H1 (cell line): ENCODE measurements at regions not wholly inside any gene's neighbourhood (a gene's known extent, or its start where the extent isn't known, plus 50 kb on each side); places are given as distances from the start of the nearest gene placed in this dataset.

Experiments
- CHD1 ChIP-seq: IDR thresholded peaks from 2 replicates; pipeline ENCODE4 v1.6.1; 2012; ENCODE audit warnings: low read depth, low read length, improper control_type of control experiment
- CTBP2 ChIP-seq: IDR thresholded peaks from 2 replicates; pipeline ENCODE4 v1.7.0; 2011; ENCODE audit warnings: borderline replicate concordance, mild to moderate bottlenecking, moderate library complexity, mixed read lengths, low read length; ENCODE audit not compliant: insufficient read depth, insufficient read length
- CTCF ChIP-seq, 3 experiments: IDR thresholded peaks; 1 replicate in 2 of 3; 2 replicates in 1 of 3; pipeline versions ENCODE4 v1.5.1 to v1.6.1; 2011; ENCODE audit warnings: low read length in 3 of 3, mild to moderate bottlenecking in 3 of 3, inconsistent platforms in 2 of 3, low read depth in 1 of 3, moderate library complexity in 1 of 3; ENCODE audit not compliant: insufficient read depth in 1 of 3; ENCODE audit errors: control extremely low read depth in 1 of 3
- EGR1 ChIP-seq: IDR thresholded peaks from 2 replicates; pipeline ENCODE4 v1.6.1; 2011; ENCODE audit warnings: low read depth, low read length, borderline replicate concordance
- SIX5 ChIP-seq: IDR thresholded peaks from 2 replicates; pipeline ENCODE4 v1.6.1; 2011; ENCODE audit warnings: mild to moderate bottlenecking, low read depth, low read length
- SP2 ChIP-seq: IDR thresholded peaks from 2 replicates; pipeline ENCODE4 v1.6.1; 2012; ENCODE audit warnings: mild to moderate bottlenecking, low read length, inconsistent platforms
- USF2 ChIP-seq: IDR thresholded peaks from 2 replicates; pipeline ENCODE4 v1.6.1; 2011; ENCODE audit warnings: low read length, improper control_type of control experiment

- TF ChIP-seq SP2 (no peak), CTCF (IDR thresholded peaks at IDR 0.05; ENCODE audit: control extremely low read depth in 1 of 3, insufficient read depth in 1 of 3, low read depth in 1 of 3, low read length in 3 of 3) (no peak), EGR1 (no peak), CTBP2 (no peak), CHD1 (no peak), SIX5 (no peak), USF2 (no peak)
Measured at GRCh38 chr22:49072996-49073645, 754.6 kb downstream of the BRD1 start.
